H1 (cell line): ENCODE measurements at regions not wholly inside any gene's neighbourhood (a gene's known extent, or its start where the extent isn't known, plus 50 kb on each side); places are given as distances from the start of the nearest gene placed in this dataset.

ENCODE experiments used
- CTCF ChIA-PET: fragments of 300-600 bp; sonication (Branson Sonifier 250); formaldehyde crosslinking; loops from one replicate; lab custom pipeline; 2021; ENCODE audit not compliant: partially characterized antibody; lab: Charles Lee
- POLR2A ChIA-PET: fragments of 300-600 bp; sonication (Branson Sonifier 250); formaldehyde crosslinking; loops from one replicate; lab custom pipeline; 2021; ENCODE audit warnings: inconsistent platforms; ENCODE audit not compliant: partially characterized antibody; lab: Charles Lee
- DNase-seq, 2 experiments: peaks; one replicate each; pipeline versions ENCODE4 v3.0.0 to v3.0.0-alpha.2; 2010 to 2022; ENCODE audit warnings: low spot score in 2 of 2, low read depth in 1 of 2, mixed read lengths in 1 of 2
- FAIRE-seq: peaks from 2 replicates; lab custom pipeline; 2011; peaks lifted over from hg19 to GRCh38; lab: Jason Lieb, UNC
- H2AFZ ChIP-seq: 2 replicates; pipeline ENCODE4 v1.8.1; 2012; ENCODE audit warnings: low read length, inconsistent platforms
- H2AK5ac ChIP-seq: 2 replicates; pipeline ENCODE4 v1.6.1; 2013; ENCODE audit warnings: low read depth, low read length
- H2BK120ac ChIP-seq: replicated peaks from 2 replicates; pipeline ENCODE3; 2013; ENCODE audit warnings: low read depth, low read length, inconsistent platforms
- H2BK12ac ChIP-seq: 2 replicates; pipeline ENCODE4 v1.6.1; 2013; ENCODE audit warnings: low read depth, low read length
- H2BK15ac ChIP-seq: 2 replicates; pipeline ENCODE4 v1.6.1; 2013; ENCODE audit warnings: low read length
- H2BK20ac ChIP-seq: 2 replicates; pipeline ENCODE4 v1.6.1; 2013; ENCODE audit warnings: low read length
- H2BK5ac ChIP-seq: 2 replicates; pipeline ENCODE4 v1.6.1; 2013; ENCODE audit warnings: low read depth, low read length
- H3K14ac ChIP-seq: 2 replicates; pipeline ENCODE4 v1.6.1; 2013; ENCODE audit warnings: inconsistent platforms; ENCODE audit not compliant: insufficient read length
- H3K18ac ChIP-seq: 2 replicates; pipeline ENCODE4 v1.6.1; 2013; ENCODE audit warnings: low read length; ENCODE audit errors: extremely low read depth
- H3K23ac ChIP-seq: 2 replicates; pipeline ENCODE4 v1.6.1; 2013; ENCODE audit warnings: inconsistent platforms; ENCODE audit not compliant: insufficient read length
- H3K23me2 ChIP-seq: 2 replicates; pipeline ENCODE4 v1.6.1; 2013; ENCODE audit warnings: low read depth, low read length
- H3K27ac ChIP-seq: 2 replicates; pipeline ENCODE4 v1.6.1; 2011; ENCODE audit warnings: low read depth, low read length, inconsistent platforms
- H3K27me3 ChIP-seq, 4 experiments: replicated peaks in 1 of 4; 1 replicate in 1 of 4; 2 replicates in 3 of 4; pipeline versions ENCODE4 v1.6.1 to v1.8.1; 2011 to 2013; ENCODE audit warnings: low read length in 3 of 4, mild to moderate bottlenecking in 3 of 4, inconsistent platforms in 2 of 4, mixed read lengths in 2 of 4, moderate library complexity in 1 of 4; ENCODE audit not compliant: control insufficient read depth in 3 of 4, insufficient read depth in 3 of 4; ENCODE audit errors: extremely low read depth in 1 of 4
- H3K36me3 ChIP-seq, 4 experiments: 2 replicates each; pipeline versions ENCODE4 v1.6.1 to v1.8.1; 2011 to 2013; ENCODE audit warnings: mild to moderate bottlenecking in 4 of 4, low read length in 3 of 4, moderate library complexity in 2 of 4, control low read depth in 1 of 4, inconsistent platforms in 1 of 4; ENCODE audit not compliant: insufficient read depth in 4 of 4, control insufficient read depth in 2 of 4
- H3K4ac ChIP-seq: replicated peaks from 2 replicates; pipeline ENCODE3; 2013; ENCODE audit warnings: low read length, low read depth, mixed read lengths, inconsistent platforms; ENCODE audit not compliant: insufficient read length
- H3K4me1 ChIP-seq, 4 experiments: replicated peaks in 1 of 4; 1 replicate in 1 of 4; 2 replicates in 3 of 4; pipeline versions ENCODE4 v1.6.1 to v1.8.1; 2011 to 2013; ENCODE audit warnings: low read length in 3 of 4, inconsistent platforms in 2 of 4, mixed read lengths in 1 of 4; ENCODE audit not compliant: insufficient read depth in 4 of 4, control insufficient read depth in 3 of 4
- H3K4me2 ChIP-seq, 2 experiments: 2 replicates each; pipeline versions ENCODE4 v1.6.1 to v1.8.1; 2011 to 2013; ENCODE audit warnings: low read depth in 2 of 2, low read length in 2 of 2, control low read depth in 1 of 2, inconsistent platforms in 1 of 2, mild to moderate bottlenecking in 1 of 2; ENCODE audit not compliant: insufficient read depth in 1 of 2
- H3K4me3 ChIP-seq, 4 experiments: fragments of 200-600, 300-600 bp in 1 of 4; sonication (generic), shearing (Covaris generic), sonication (Bioruptor Twin) in 1 of 4; 2 replicates each; pipeline versions ENCODE4 v1.5.1 to v1.8.1; 2011 to 2016; ENCODE audit warnings: low read length in 4 of 4, low read depth in 3 of 4, control low read depth in 2 of 4, inconsistent platforms in 2 of 4, mild to moderate bottlenecking in 2 of 4, mixed read lengths in 1 of 4, moderate library complexity in 1 of 4; ENCODE audit not compliant: insufficient read depth in 2 of 4; ENCODE audit errors: extremely low read depth in 1 of 4
- H3K56ac ChIP-seq: replicated peaks from 2 replicates; pipeline ENCODE3; 2013; ENCODE audit warnings: low read depth, mild to moderate bottlenecking, mixed read lengths, low read length, inconsistent platforms; ENCODE audit not compliant: insufficient read length
- H3K79me1 ChIP-seq: 2 replicates; pipeline ENCODE4 v1.6.1; 2013; ENCODE audit warnings: low read depth, low read length, control low read depth
- H3K79me2 ChIP-seq, 2 experiments: 2 replicates each; pipeline versions ENCODE4 v1.6.1 to v1.8.1; 2012 to 2013; ENCODE audit warnings: low read length in 2 of 2, mild to moderate bottlenecking in 2 of 2, inconsistent platforms in 1 of 2; ENCODE audit not compliant: insufficient read depth in 2 of 2, control insufficient read depth in 1 of 2
- H3K9ac ChIP-seq, 4 experiments: replicated peaks in 1 of 4; 1 replicate in 1 of 4; 2 replicates in 3 of 4; pipeline versions ENCODE4 v1.6.1 to v1.8.1; 2011 to 2013; ENCODE audit warnings: low read depth in 3 of 4, low read length in 3 of 4, control low read depth in 2 of 4, mild to moderate bottlenecking in 2 of 4, moderate library complexity in 2 of 4, inconsistent platforms in 1 of 4; ENCODE audit errors: extremely low read depth in 1 of 4
- H3K9me3 ChIP-seq, 2 experiments: 2 replicates each; pipeline versions ENCODE4 v1.6.1 to v1.8.1; 2012 to 2013; ENCODE audit warnings: mild to moderate bottlenecking in 2 of 2, moderate library complexity in 2 of 2, control low read depth in 1 of 2, inconsistent platforms in 1 of 2, low read depth in 1 of 2, low read length in 1 of 2, mixed read lengths in 1 of 2; ENCODE audit not compliant: insufficient read depth in 2 of 2
- H4K20me1 ChIP-seq, 2 experiments: replicated peaks in 1 of 2; 2 replicates each; pipeline versions ENCODE3 to v1.8.1; 2011 to 2013; ENCODE audit warnings: inconsistent platforms in 2 of 2, low read length in 2 of 2, mild to moderate bottlenecking in 1 of 2; ENCODE audit not compliant: insufficient read depth in 2 of 2, control insufficient read depth in 1 of 2
- H4K5ac ChIP-seq: 2 replicates; pipeline ENCODE4 v1.6.1; 2013; ENCODE audit warnings: low read length, low read depth, mixed read lengths, inconsistent platforms; ENCODE audit not compliant: insufficient read length
- H4K8ac ChIP-seq: 2 replicates; pipeline ENCODE4 v1.8.0; 2013; ENCODE audit warnings: mild to moderate bottlenecking, moderate library complexity, low read length, inconsistent platforms; ENCODE audit not compliant: insufficient read depth; ENCODE audit errors: extremely low read depth
- H4K91ac ChIP-seq: replicated peaks from 2 replicates; pipeline ENCODE3; 2013; ENCODE audit warnings: low read length, mixed read lengths, inconsistent platforms; ENCODE audit not compliant: insufficient read length
- EP300 ChIP-seq, 2 experiments: IDR thresholded peaks; 1 replicate in 1 of 2; 2 replicates in 1 of 2; pipeline ENCODE4 v1.6.1; 2011 to 2012; ENCODE audit warnings: low read depth in 2 of 2, low read length in 2 of 2, mild to moderate bottlenecking in 2 of 2, borderline replicate concordance in 1 of 2, inconsistent platforms in 1 of 2, moderate library complexity in 1 of 2
- KDM4A ChIP-seq: IDR thresholded peaks from one replicate; pipeline ENCODE4 v1.7.1; 2012; ENCODE audit warnings: low read depth, mild to moderate bottlenecking, moderate library complexity, low read length, inconsistent platforms; ENCODE audit not compliant: severe bottlenecking
- RAD21 ChIP-seq, 2 experiments: IDR thresholded peaks in 1 of 2; conservative IDR thresholded peaks in 1 of 2; 2 replicates each; pipeline ENCODE4 v1.6.1; 2011; ENCODE audit warnings: low read depth in 2 of 2, low read length in 2 of 2, improper control_type of control experiment in 1 of 2, inconsistent platforms in 1 of 2, mild to moderate bottlenecking in 1 of 2, moderate library complexity in 1 of 2
- WGBS, 2 experiments: shearing (Covaris generic) in 1 of 2; methylation state at CpG; one replicate each; pipeline versions ENCODE4 v1.1.6 to v1.1.7; 2013 to 2015; ENCODE audit warnings: low lambda C conversion rate in 2 of 2, mixed read lengths in 2 of 2, inconsistent platforms in 1 of 2, low coverage in 1 of 2, missing lambda C conversion rate in 1 of 2; ENCODE audit not compliant: insufficient replicate concordance in 2 of 2, insufficient coverage in 1 of 2, insufficient read length in 1 of 2; ENCODE audit errors: extremely low coverage in 1 of 2, missing lambda C conversion rate in 1 of 2; 5-methylcytosine and 5-hydroxymethylcytosine counted together

DNA sequence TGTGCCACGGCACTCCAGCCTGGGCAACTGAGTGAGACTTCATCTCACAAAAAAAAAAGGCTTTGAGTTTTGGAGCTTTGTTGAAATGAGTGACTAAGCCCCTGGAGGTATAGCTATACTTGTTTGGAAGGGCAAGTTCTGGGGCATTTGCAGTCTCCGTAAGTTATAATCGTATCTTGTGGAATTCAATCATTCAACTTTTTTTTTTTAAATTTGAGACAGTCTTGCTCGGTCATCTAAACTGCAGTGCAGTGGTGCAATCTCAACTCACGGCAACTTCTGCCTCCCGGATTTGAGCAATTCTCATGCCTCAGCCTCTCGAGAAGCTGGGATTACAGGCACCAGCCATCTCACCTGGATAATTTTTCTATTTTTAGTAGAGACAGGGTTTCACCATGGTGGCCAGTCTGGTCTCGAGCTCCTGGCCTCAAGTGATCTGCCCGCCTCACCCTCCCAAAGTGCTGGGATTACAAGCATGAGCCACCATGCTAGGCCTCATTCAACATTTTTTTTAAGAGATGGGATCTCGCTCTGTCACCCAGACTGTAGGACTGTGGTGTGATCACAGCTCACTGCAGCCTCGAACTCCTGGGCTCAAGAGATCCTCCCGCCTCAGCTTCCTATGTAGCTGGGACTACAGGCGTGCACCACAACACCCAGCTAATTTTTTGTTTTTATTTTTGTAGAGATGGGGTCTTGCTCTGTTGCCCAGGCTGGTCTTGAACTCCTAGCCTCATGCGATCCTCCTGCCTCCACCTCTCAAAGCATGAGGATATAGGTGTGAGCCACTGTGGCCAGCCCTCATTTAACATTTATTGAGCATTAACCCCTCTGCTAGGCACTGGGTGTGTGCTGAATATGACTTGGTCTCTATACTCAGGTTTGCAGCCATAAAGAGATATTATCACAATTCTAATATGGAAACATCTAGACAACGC is 133.7 kb upstream of the MAP1LC3B2 start:
- Histone ChIP-seq H3K23me2 (peaks cover 4% of the 10 kb centered on the region), H3K27ac (no peak overlapping the region), H4K8ac (no peak overlapping the region), H3K9me3 (peaks cover 0 to 4% of the 10 kb centered on the region in 2 experiments; a peak in 2 of 4 replicates), H3K4me1 (peaks cover 4 to 21% (median 16%) of the 10 kb centered on the region in 4 experiments; a peak in 5 of 7 replicates), H3K36me3 (no peaks in the 10 kb centered on the region), H3K79me1 (no peaks in the 10 kb centered on the region), H2BK5ac (peak overlapping the region; percentile 86; the same call in 1 of the 2 replicates), H2AFZ (no peak overlapping the region), H2BK12ac (peak overlapping the region; percentile 99), H4K20me1 (no peaks in the 10 kb centered on the region), H2AK5ac (peak overlapping the region; percentile 77), H3K79me2 (no peaks in the 10 kb centered on the region), H3K23ac (no peak overlapping the region), H4K5ac (no peak overlapping the region), H3K18ac (peak overlapping the region; percentile 88), H3K4me3 (no peak overlapping the region), H3K56ac (no peak overlapping the region), H3K9ac (no peak overlapping the region), H2BK120ac (no peak overlapping the region), H4K91ac (no peak overlapping the region), H3K4ac (no peak overlapping the region), H3K4me2 (peak overlapping the region; percentile 67 to 81; a peak in 2 of 4 replicates), H3K14ac (no peak overlapping the region), H3K27me3 (peaks cover 0 to 4% (median 0%) of the 10 kb centered on the region in 4 experiments; a peak in 1 of 7 replicates), H2BK20ac (peak overlapping the region; percentile 98), H2BK15ac (peak overlapping the region; percentile 65; the same call in 1 of the 2 replicates)
- FAIRE-seq: no peak
- ChIA-PET POLR2A (interaction anchor here (1.3 kb wide), 1 partner anchor 41 kb away, joined by 4 read pairs; no protein-coding TSS in a partner anchor), CTCF (interaction anchor here (0.7 to 1.7 kb wide), 11 partner anchors 8 to 168 kb away, joined by 3 to 4 read pairs (median 3); no protein-coding TSS in a partner anchor)
- DNase-seq: no peak
- WGBS, 2 experiments: 91% methylated on average over 15 of the region's 15 CpGs; no CpG with 5 or more reads in 1 of the 2 experiments
- TF ChIP-seq KDM4A: no peak
- no peak for TF ChIP-seq EP300 (IDR thresholded peaks at IDR 0.05; ENCODE audit: borderline replicate concordance in 1 of 2, low read depth in 2 of 2, low read length in 2 of 2)
- no peak for TF ChIP-seq RAD21 (IDR thresholded peaks at IDR 0.05 in 1 of 2, conservative IDR thresholded peaks at IDR 0.05 in 1 of 2; ENCODE audit: low read depth in 2 of 2, low read length in 2 of 2)
